ENCODE measurements at regions not wholly inside any gene's neighbourhood (a gene's known extent, or its start where the extent isn't known, plus 50 kb on each side); places are given as distances from the start of the nearest gene placed in this dataset.

DNA sequence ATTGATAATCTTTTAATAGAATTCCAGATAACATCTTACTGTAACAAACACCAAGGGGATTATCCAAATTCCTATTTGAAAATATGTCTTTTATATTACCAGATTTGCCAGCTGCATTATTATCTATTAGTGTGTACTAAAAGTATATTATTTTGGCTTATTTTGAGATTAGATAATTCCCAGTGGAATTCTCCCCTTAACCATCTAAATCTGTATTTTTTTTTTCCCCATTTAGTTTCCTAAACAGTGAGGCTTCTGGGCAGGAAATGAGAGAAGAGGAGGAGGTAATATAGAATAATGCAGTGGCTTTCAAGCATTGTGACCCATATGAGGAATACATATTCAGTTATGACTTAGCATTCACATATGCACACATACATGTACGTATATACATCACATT, 53.5 kb upstream of the ABL1 start:
- H3K4me1 ChIP-seq (ENCODE audit: control insufficient read depth, low read length) = no peaks in the 10 kb centered on the region
- no peaks in the 10 kb centered on the region for H3K27me3 ChIP-seq (ENCODE audit: control insufficient read depth, low read length)
- H3F3A ChIP-seq (ENCODE audit: control insufficient read depth, insufficient read depth) = no peaks in the 10 kb centered on the region
- no peaks in the 10 kb centered on the region for H3K9me3 ChIP-seq (ENCODE audit: control insufficient read depth, insufficient read depth, low read length)
- no peaks in the 10 kb centered on the region for H3K79me2 ChIP-seq (ENCODE audit: control insufficient read depth, low read length)
- H3K27ac ChIP-seq (ENCODE audit: low read depth, low read length) = no peak overlapping the region
- no peaks in the 10 kb centered on the region for H3K9me2 ChIP-seq (replicated peaks; ENCODE audit: control insufficient read depth, low read length)
- no peaks in the 10 kb centered on the region for H4K20me1 ChIP-seq (ENCODE audit: control insufficient read depth, insufficient read depth, low read depth, low read length)
- H3K36me3 ChIP-seq (ENCODE audit: control insufficient read depth, low read length) = no peaks in the 10 kb centered on the region
- TF ChIP-seq, protein P1, sequence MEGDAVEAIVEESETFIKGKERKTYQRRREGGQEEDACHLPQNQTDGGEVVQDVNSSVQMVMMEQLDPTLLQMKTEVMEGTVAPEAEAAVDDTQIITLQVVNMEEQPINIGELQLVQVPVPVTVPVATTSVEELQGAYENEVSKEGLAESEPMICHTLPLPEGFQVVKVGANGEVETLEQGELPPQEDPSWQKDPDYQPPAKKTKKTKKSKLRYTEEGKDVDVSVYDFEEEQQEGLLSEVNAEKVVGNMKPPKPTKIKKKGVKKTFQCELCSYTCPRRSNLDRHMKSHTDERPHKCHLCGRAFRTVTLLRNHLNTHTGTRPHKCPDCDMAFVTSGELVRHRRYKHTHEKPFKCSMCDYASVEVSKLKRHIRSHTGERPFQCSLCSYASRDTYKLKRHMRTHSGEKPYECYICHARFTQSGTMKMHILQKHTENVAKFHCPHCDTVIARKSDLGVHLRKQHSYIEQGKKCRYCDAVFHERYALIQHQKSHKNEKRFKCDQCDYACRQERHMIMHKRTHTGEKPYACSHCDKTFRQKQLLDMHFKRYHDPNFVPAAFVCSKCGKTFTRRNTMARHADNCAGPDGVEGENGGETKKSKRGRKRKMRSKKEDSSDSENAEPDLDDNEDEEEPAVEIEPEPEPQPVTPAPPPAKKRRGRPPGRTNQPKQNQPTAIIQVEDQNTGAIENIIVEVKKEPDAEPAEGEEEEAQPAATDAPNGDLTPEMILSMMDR (IDR thresholded peaks at IDR 0.05; ENCODE audit: low read depth, low read length, poor library complexity, severe bottlenecking) = no peak
- TF ChIP-seq EZH2phosphoT487 (IDR thresholded peaks at IDR 0.05; ENCODE audit: borderline replicate concordance, low read length) = no peak
- H3K4me3 ChIP-seq (ENCODE audit: low read length) = no peak overlapping the region
- H3K4me2 ChIP-seq (ENCODE audit: low read length) = no peak overlapping the region

DNA sequence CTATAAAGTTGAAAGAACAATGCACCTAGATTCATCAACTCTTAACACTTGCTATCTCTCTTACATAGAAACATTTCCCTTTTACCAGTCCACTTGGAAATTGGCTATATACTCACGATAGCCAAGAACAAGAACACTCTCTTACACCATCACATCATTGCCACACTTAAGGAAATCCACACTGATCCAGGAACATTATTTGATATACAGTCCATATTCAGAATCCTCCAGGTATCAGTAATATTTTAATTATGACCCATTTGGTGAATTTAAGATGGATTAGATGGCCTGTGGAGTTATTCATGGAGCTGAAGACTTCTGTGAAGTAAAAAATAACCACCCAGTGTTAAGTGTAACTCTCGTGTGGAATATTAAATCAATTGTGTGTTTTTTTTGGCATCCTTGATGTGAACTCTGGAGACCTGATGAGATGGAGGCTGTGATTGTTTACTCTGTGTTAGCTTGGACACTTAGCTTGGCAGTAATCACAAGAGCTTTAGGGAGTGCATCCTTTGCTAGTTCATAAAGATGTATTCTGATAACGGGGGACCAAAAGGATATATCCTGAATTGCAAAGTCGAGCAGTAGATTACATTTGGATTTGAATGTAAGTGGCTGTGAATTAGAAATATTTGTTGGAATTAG, 52.0 kb upstream of the ABL1 start:
- no peak for TF ChIP-seq EZH2phosphoT487 (IDR thresholded peaks at IDR 0.05; ENCODE audit: borderline replicate concordance, low read length)
- TF ChIP-seq, protein P1 (IDR thresholded peaks at IDR 0.05; ENCODE audit: low read depth, low read length, poor library complexity, severe bottlenecking) = no peak
- H3K9me2 ChIP-seq (replicated peaks; ENCODE audit: control insufficient read depth, low read length) = no peaks in the 10 kb centered on the region
- no peaks in the 10 kb centered on the region for H3K4me1 ChIP-seq (ENCODE audit: control insufficient read depth, low read length)
- no peaks in the 10 kb centered on the region for H3F3A ChIP-seq (ENCODE audit: control insufficient read depth, insufficient read depth)
- no peaks in the 10 kb centered on the region for H3K27me3 ChIP-seq (ENCODE audit: control insufficient read depth, low read length)
- H3K4me2 ChIP-seq (ENCODE audit: low read length) = no peak overlapping the region
- no peaks in the 10 kb centered on the region for H3K9me3 ChIP-seq (ENCODE audit: control insufficient read depth, insufficient read depth, low read length)
- peaks cover 8% of the 10 kb centered on the region for H3K79me2 ChIP-seq (ENCODE audit: control insufficient read depth, low read length)
- no peaks in the 10 kb centered on the region for H3K36me3 ChIP-seq (ENCODE audit: control insufficient read depth, low read length)
- no peak overlapping the region for H3K4me3 ChIP-seq (ENCODE audit: low read length)
- no peaks in the 10 kb centered on the region for H4K20me1 ChIP-seq (ENCODE audit: control insufficient read depth, insufficient read depth, low read depth, low read length)
- no peak overlapping the region for H3K27ac ChIP-seq (ENCODE audit: low read depth, low read length)

DNA sequence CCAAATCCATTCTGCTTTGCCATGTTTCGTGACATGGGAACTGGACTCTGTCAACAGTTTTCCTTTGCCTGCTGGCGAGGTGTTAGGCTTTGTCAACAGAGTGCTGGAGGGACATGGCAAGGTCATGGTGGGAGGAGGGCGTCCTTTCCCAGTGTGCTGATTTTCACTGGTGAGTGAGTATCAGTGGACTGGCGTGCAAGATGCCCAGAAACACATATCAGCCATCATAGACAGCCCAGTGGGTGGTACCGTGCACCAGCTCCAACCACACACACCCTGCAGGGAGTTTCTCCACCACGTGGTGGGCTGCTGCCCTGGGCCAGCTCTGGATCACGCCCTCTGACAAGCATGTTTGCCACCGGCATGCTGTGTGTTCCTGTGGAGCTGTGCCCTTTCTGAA, 50.0 kb upstream of the ABL1 start:
- Histone ChIP-seq H3K27ac (ENCODE audit: low read depth, low read length) (no peak overlapping the region), H3K4me3 (ENCODE audit: low read length) (no peak overlapping the region), H3K9me2 (replicated peaks; ENCODE audit: control insufficient read depth, low read length) (no peaks in the 10 kb centered on the region), H3F3A (ENCODE audit: control insufficient read depth, insufficient read depth) (no peaks in the 10 kb centered on the region), H3K36me3 (ENCODE audit: control insufficient read depth, low read length) (no peaks in the 10 kb centered on the region), H3K27me3 (ENCODE audit: control insufficient read depth, low read length) (no peaks in the 10 kb centered on the region), H3K9me3 (ENCODE audit: control insufficient read depth, insufficient read depth, low read length) (peaks cover 6% of the 10 kb centered on the region; the same call in 1 of the 2 replicates), H3K4me1 (ENCODE audit: control insufficient read depth, low read length) (no peaks in the 10 kb centered on the region), H3K4me2 (ENCODE audit: low read length) (no peak overlapping the region), H3K79me2 (ENCODE audit: control insufficient read depth, low read length) (peaks cover 11% of the 10 kb centered on the region), H4K20me1 (ENCODE audit: control insufficient read depth, insufficient read depth, low read depth, low read length) (no peaks in the 10 kb centered on the region)
- TF ChIP-seq EZH2phosphoT487 (IDR thresholded peaks at IDR 0.05; ENCODE audit: borderline replicate concordance, low read length) = no peak
- TF ChIP-seq, protein P1 (IDR thresholded peaks at IDR 0.05; ENCODE audit: low read depth, low read length, poor library complexity, severe bottlenecking) = no peak
